ENCODE measurements at regions not wholly inside any gene's neighbourhood (a gene's known extent, or its start where the extent isn't known, plus 50 kb on each side); places are given as distances from the start of the nearest gene placed in this dataset.

- DNase-seq (no peak), ATAC-seq (no peak)
- intact Hi-C loops (cut with micrococcal nuclease), result no loop called here
Observed at GRCh38 chr4:135164601-135165000, 963.0 kb upstream of the PABPC4L start.

DNA sequence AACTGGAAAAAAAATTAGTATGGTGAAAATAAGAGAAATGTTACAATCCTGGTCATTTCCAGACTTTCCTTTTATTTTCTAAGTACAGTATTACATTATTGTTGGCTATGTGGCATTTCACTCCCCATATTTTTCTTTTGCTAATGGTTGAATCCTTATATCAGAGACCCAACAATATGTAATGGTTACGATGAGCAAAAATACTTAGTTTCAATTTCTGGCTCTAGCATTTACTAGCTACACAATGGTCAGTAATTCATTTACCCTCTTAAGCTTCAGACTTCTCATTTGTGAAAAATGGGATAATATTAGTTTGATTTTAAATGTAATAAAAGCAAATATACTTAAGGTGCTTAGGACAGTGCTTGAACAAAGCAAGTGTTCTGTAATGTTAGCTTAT lies 942.9 kb upstream of the PABPC4L start:
- no peak for DNase-seq
- ATAC-seq, result no peak
- intact Hi-C loops (cut with micrococcal nuclease), result no loop called here

GRCh38 chr4:135124196-135124595 lies 922.6 kb upstream of the PABPC4L start:
- no peak for DNase-seq
- intact Hi-C loops (cut with micrococcal nuclease), result no loop called here
- ATAC-seq, result no peak

GRCh38 chr4:135123632-135124031 lies 922.0 kb upstream of the PABPC4L start:
- ATAC-seq (no peak), DNase-seq (no peak)
- intact Hi-C loops (cut with micrococcal nuclease), result no loop called here

- ATAC-seq (no peak), DNase-seq (no peak)
- intact Hi-C loops (cut with micrococcal nuclease), result no loop called here
Observed at GRCh38 chr4:135122457-135122856, 920.9 kb upstream of the PABPC4L start.

GRCh38 chr4:135120195-135120594 lies 918.6 kb upstream of the PABPC4L start:
- intact Hi-C loops (cut with micrococcal nuclease), result no loop called here
- DNase-seq (no peak), ATAC-seq (no peak)

DNA sequence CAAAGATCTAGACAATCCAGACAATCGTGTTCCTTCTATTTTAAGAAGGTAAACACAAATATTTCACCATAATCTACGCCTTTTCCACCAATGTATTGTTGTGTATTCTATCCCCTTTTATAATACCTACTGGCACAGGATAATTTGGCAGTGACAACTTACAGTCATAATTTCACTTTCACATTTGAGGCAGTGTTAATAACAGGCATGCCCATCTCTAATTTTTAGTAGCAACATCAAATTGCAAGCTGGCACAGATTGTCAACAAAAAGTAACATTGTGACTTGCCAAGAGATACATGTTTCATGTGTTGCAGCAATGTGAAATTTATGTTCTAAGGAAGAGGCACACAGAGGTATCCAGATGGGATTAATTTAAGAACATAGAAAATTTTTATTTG lies 912.5 kb upstream of the PABPC4L start:
- ATAC-seq, result no peak
- intact Hi-C loops (cut with micrococcal nuclease), result no loop called here
- DNase-seq, result no peak

DNA sequence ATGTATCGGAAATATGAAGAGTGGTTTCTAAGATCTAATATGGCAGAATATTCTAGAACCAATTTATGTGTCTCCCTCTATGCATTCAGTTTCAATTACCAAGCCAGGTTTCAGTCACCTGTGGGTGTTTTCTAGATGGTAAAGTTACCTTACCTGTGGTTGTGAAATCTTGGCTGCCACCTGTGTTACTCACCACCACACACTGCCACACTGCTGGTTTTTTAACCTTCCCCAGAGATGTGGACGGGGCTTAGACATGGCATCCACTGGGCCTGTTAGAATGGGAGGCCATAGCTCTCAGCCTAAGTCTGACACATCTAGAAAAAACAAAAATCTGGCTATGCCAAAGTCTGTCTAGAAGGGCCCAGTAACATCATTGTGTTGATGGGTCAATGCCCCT lies 896.5 kb upstream of the PABPC4L start:
- intact Hi-C loops (cut with micrococcal nuclease), result no loop called here
- DNase-seq, result no peak
- ATAC-seq, result no peak

DNA sequence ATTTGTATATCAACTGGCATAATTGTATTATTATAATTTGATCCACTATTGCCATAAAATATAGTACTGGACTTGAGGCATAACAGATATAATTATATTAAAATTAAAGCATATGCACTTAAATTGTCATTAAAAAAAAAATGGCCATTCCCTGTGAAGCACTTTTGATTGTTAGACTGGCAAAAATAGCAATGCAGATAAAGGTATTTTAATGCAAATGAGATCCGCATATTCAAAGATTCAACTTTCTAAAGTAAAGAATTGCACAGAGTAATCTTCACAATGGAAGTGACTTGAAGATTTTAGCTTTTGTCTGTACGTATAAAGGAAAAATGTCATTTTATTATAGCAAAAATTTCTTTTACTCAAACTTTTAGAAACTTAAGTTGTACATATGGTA lies 871.8 kb upstream of the PABPC4L start:
- no peak for ATAC-seq
- intact Hi-C loops (cut with micrococcal nuclease), result no loop called here
- DNase-seq, result no peak

DNA sequence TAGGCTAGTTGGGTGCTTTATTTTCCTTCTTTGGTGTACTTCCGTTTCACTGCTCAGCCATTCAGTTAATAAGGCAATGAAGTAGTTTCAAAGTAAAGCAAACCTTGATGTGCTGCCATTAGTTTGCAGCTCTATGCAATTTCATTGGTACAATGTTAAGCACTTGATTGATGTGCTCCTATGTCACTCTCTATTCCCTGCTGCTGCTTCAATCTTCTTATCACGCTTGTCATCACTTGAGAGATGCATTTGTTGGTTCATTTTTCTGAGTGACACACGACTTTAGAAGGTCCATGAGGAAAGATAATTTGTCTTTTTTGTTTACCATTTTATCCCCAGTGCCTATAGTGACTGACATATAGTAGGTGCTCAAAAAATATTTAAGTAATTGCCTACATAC lies 871.0 kb upstream of the PABPC4L start:
- DNase-seq (no peak), ATAC-seq (no peak)
- intact Hi-C loops (cut with micrococcal nuclease), result no loop called here

GRCh38 chr4:135065366-135065765 lies 863.8 kb upstream of the PABPC4L start:
- intact Hi-C loops (cut with micrococcal nuclease), result no loop called here
- DNase-seq (no peak), ATAC-seq (no peak)

DNA sequence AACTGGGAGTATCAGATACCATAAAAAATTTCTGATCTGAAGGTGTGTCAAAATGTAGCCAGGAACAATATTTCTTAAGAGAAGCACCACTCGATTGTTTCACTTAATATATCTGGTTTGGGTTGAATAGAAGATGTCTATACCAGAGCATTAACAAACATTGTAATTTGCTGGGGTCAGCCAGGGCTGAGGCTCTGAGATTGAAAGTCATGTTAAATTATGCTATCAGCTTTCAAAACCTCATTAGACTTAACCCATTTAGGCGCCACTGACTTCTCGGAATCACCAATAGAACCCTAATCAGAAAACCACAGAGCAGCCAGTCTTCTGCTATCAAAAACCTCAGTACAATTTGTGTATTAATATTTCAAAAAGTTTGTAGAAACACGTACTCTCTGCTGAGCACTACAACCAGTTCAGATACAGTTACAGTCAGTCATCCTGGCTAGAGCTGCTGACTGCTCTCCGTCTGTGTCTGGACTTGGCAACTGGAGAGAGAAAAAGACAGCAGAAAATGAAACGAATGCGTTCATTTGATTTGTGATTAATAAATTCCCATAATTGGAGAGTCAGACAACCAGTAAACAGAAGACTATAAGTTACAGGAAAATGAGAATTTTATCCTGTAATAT lies 848.6 kb upstream of the PABPC4L start:
- DNase-seq (no peak), ATAC-seq (no peak)
- intact Hi-C loops (cut with micrococcal nuclease), result no loop called here

DNA sequence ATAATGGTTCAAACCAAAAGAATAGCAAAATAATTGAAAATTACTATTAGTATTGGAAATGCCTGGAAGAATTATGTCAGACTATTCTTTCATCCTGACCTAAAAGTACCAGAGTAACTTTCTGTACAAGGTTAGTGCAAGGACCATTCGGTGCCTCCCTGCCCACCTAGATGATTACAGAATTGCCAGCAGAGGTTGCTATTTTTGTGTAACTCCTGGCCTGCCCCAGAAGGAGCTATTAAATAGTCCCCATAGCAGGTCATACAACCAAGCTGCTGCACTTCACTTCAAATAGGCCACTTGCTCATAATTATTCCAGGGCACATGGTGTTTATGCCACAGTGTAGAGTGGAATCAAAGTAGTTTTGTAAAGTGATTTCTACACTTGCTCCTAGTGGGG lies 831.1 kb upstream of the PABPC4L start:
- ATAC-seq (no peak), DNase-seq (no peak)
- intact Hi-C loops (cut with micrococcal nuclease), result no loop called here

GRCh38 chr4:135015771-135016170 lies 814.2 kb upstream of the PABPC4L start:
- ATAC-seq (no peak), DNase-seq (no peak)
- intact Hi-C loops (cut with micrococcal nuclease), result no loop called here

- intact Hi-C loops (cut with micrococcal nuclease), result no loop called here
- no peak for ATAC-seq
- no peak for DNase-seq
Observed at GRCh38 chr4:135007400-135007799, 805.8 kb upstream of the PABPC4L start.

DNA sequence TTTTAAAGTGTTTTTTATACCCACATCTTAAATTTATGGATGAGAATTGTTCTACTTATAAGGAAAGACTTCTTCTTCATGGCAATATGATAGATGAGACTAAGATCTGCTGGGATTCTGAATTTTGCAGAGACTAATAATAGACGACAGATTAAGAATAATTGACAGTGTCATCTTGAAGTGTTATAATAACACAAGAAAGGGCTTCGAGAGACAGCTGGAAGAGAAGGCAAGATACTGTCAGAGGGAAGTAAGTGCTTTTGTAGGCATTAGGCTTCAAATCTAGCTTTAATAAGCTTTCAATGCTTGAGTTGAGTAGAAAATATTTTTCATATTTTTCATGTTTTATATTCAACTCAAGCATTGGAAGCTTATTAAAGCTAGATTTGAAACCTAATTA lies 797.6 kb upstream of the PABPC4L start:
- no peak for ATAC-seq

GRCh38 chr4:134961963-134962362 lies 760.4 kb upstream of the PABPC4L start:
- intact Hi-C loops (cut with micrococcal nuclease), result no loop called here
- no peak for DNase-seq
- no peak for ATAC-seq

More for the DNA sequence above, 797.6 kb upstream of the PABPC4L start:
- intact Hi-C loops (cut with micrococcal nuclease), result no loop called here
- no peak for DNase-seq

GRCh38 chr4:134958862-134959261 lies 757.3 kb upstream of the PABPC4L start:
- DNase-seq (no peak), ATAC-seq (no peak)
- intact Hi-C loops (cut with micrococcal nuclease), result no loop called here

DNA sequence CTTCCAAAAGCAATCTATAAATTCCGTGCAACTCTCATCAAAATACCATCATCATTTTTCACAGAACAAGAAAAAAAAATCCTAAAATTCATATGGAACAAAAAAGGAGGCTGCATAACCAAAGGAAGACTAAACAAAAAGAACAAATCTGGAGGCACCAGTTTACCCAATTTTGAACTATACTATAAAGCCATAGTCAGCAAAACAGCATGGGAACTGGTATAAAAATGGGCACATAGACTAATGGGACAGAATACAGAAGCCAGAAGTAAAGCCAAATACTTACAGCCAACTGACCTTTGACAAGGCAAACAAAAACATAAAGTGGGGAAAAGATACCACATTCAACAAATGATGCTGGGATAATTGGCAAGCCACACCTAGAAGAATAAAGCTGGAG lies 753.5 kb upstream of the PABPC4L start:
- DNase-seq (no peak), ATAC-seq (no peak)
- intact Hi-C loops (cut with micrococcal nuclease), result no loop called here

GRCh38 chr4:134952775-134953174 lies 751.2 kb upstream of the PABPC4L start:
- ATAC-seq, result no peak
- DNase-seq, result no peak
- intact Hi-C loops (cut with micrococcal nuclease), result no loop called here

DNA sequence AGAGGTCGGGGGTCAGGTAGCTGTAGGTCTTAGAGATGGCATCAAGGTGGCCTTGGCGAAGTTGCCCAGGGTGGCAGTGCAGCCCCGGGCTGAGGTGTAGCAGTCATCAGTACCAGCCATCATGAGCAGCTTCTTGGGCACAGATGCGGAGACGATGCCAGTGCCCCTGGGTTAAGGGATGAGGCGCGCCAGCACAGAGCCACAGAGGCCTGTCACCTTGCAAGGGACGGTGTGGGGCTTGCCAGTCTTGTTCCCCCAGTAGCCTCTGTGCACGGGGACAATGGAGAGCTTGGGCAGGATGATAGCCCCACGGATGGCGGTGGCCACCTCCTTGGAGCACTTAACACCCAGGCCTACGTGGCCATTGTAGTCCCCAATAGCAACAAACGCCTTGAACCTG lies 750.7 kb upstream of the PABPC4L start:
- DNase-seq, result no peak
- ATAC-seq, result no peak
- intact Hi-C loops (cut with micrococcal nuclease), result no loop called here

DNA sequence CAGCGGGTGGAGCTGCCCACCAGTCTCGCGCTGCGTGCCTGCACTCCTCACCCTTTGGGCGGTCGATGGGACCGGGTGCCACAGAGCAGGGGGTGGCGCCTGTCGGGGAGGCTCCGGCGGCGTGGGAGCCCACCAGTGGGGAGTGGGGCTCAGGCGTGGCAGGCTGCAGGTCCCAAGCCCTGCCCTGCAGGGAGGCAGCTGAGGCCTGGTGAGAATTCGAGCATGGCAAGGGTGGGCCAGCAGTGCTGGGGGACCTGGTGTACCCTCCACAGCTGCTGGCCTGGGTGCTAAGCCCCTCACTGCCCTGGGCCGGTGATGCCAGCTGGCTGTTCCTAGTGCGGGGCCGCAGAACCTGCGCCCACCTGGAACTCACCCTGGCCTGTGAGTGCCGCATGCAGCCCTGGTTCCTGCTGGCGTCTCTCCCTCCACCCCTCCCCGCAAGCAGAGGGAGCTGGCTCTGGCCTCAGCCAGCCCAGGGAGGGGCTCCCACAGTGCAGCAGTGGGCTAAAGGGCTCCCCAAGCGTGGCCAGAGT lies 746.6 kb upstream of the PABPC4L start:
- ATAC-seq (no peak), DNase-seq (no peak)
- intact Hi-C loops (cut with micrococcal nuclease), result no loop called here

All from left ventricle myocardium superior (tissue), 1 donor.